WTC11 (cell line): ENCODE measurements at regions not wholly inside any gene's neighbourhood (a gene's known extent, or its start where the extent isn't known, plus 50 kb on each side); places are given as distances from the start of the nearest gene placed in this dataset.

Source experiments
- ATAC-seq: fragments of 200-7000 bp; cut with Tn5 transposase; 2 replicates; pipeline ENCODE4 v1.10.0; 2021; ENCODE audit warnings: mild to moderate bottlenecking, moderate library complexity
- CTCF ChIA-PET: fragments of 300-600 bp; sonication (Branson Sonifier 250); formaldehyde crosslinking; loops from one replicate; lab custom pipeline; 2021; ENCODE audit warnings: antibody characterized with exemption; lab: Charles Lee
- POLR2A ChIA-PET: fragments of 350-600 bp; sonication (Branson Sonifier 250); formaldehyde crosslinking; loops from one replicate; lab custom pipeline; 2021; ENCODE audit warnings: antibody characterized with exemption; lab: Charles Lee
- DNase-seq: peaks from one replicate; pipeline ENCODE4 v3.0.0; 2021; ENCODE audit warnings: low spot score
- H3K27ac Mint-ChIP-seq: 2 replicates; pipeline ENCODE4 v1.8.0; 2021; ENCODE audit warnings: mixed read lengths
- H3K27me3 Mint-ChIP-seq: 2 replicates; pipeline ENCODE4 v1.8.0; 2021; ENCODE audit warnings: low read depth, mild to moderate bottlenecking, moderate library complexity, mixed read lengths
- H3K36me3 Mint-ChIP-seq: 2 replicates; pipeline ENCODE4 v1.8.0; 2021; ENCODE audit warnings: mixed read lengths
- H3K4me1 Mint-ChIP-seq: 2 replicates; pipeline ENCODE4 v1.8.0; 2022; ENCODE audit warnings: mixed read lengths
- H3K4me3 Mint-ChIP-seq: 2 replicates; pipeline ENCODE4 v1.8.0; 2021; ENCODE audit warnings: mild to moderate bottlenecking, moderate library complexity, mixed read lengths
- H3K9me3 Mint-ChIP-seq: 2 replicates; pipeline ENCODE4 v1.8.0; 2021; ENCODE audit warnings: mixed read lengths
- CBFB ChIP-seq: sonication (generic); formaldehyde crosslinking; IDR thresholded peaks from 2 replicates; pipeline ENCODE4 v1.8.1; 2022; ENCODE audit warnings: mild to moderate bottlenecking, low read depth, missing genetic modification reagents
- CDX4 ChIP-seq: fragments of 250-450 bp; sonication (Bioruptor Pico); IDR thresholded peaks from 2 replicates; pipeline ENCODE4 v1.9.0; 2021; ENCODE audit warnings: moderate library complexity, mild to moderate bottlenecking, inconsistent platforms, borderline replicate concordance
- FOXK1 ChIP-seq: sonication (generic); formaldehyde crosslinking; IDR thresholded peaks from 2 replicates; pipeline ENCODE4 v1.8.0; 2022; ENCODE audit warnings: mild to moderate bottlenecking, moderate library complexity, missing genetic modification reagents
- FOXP4 ChIP-seq: sonication (generic); formaldehyde crosslinking; IDR thresholded peaks from 2 replicates; pipeline ENCODE4 v1.8.0; 2022; ENCODE audit warnings: mild to moderate bottlenecking, missing genetic modification reagents
- GRHL2 ChIP-seq: fragments of 250-450 bp; sonication (Bioruptor Pico); IDR thresholded peaks from 2 replicates; pipeline ENCODE4 v1.8.0; 2022; ENCODE audit warnings: mild to moderate bottlenecking, moderate library complexity; ENCODE audit not compliant: insufficient replicate concordance, severe bottlenecking
- IRF2 ChIP-seq: sonication (generic); formaldehyde crosslinking; IDR thresholded peaks from 2 replicates; pipeline ENCODE4 v1.8.0; 2022; ENCODE audit warnings: low read depth, missing genetic modification reagents, borderline replicate concordance
- NFE2L1 ChIP-seq: sonication (generic); formaldehyde crosslinking; IDR thresholded peaks from 2 replicates; pipeline ENCODE4 v1.8.1; 2023; ENCODE audit warnings: missing genetic modification reagents
- NR2C2 ChIP-seq: sonication (generic); formaldehyde crosslinking; IDR thresholded peaks from 2 replicates; pipeline ENCODE4 v1.8.0; 2022; ENCODE audit warnings: mild to moderate bottlenecking, missing genetic modification reagents
- SMAD4 ChIP-seq: sonication (generic); formaldehyde crosslinking; IDR thresholded peaks from 2 replicates; pipeline ENCODE4 v1.8.0; 2022; ENCODE audit warnings: mild to moderate bottlenecking, missing genetic modification reagents
- TCF7 ChIP-seq: sonication (generic); formaldehyde crosslinking; IDR thresholded peaks from 2 replicates; pipeline ENCODE4 v1.8.0; 2022; ENCODE audit warnings: mild to moderate bottlenecking, low read depth, missing genetic modification reagents, moderate library complexity
- TEAD4 ChIP-seq: sonication (generic); formaldehyde crosslinking; IDR thresholded peaks from 2 replicates; pipeline ENCODE4 v1.8.0; 2022; ENCODE audit warnings: mild to moderate bottlenecking, missing genetic modification reagents
- ZBTB21 ChIP-seq: sonication (generic); formaldehyde crosslinking; IDR thresholded peaks from 2 replicates; pipeline ENCODE4 v1.8.1; 2023; ENCODE audit warnings: mild to moderate bottlenecking, missing genetic modification reagents, borderline replicate concordance
- TF ChIP-seq, protein P1 (sequence below): fragments of 200-600 bp; IDR thresholded peaks from 2 replicates; pipeline ENCODE4 v1.8.0; 2022; ENCODE audit warnings: antibody characterized with exemption
- TF ChIP-seq, protein P2 (sequence below): sonication (generic); formaldehyde crosslinking; IDR thresholded peaks from 2 replicates; pipeline ENCODE4 v1.8.0; 2022; ENCODE audit warnings: missing genetic modification reagents
- TF ChIP-seq, protein P3 (sequence below): sonication (generic); formaldehyde crosslinking; IDR thresholded peaks from 2 replicates; pipeline ENCODE4 v1.8.0; 2022; ENCODE audit warnings: mild to moderate bottlenecking, missing genetic modification reagents
- TF ChIP-seq, protein P4 (sequence below): sonication (generic); formaldehyde crosslinking; IDR thresholded peaks from 2 replicates; pipeline ENCODE4 v1.8.1; 2022; ENCODE audit warnings: missing genetic modification reagents, borderline replicate concordance
- TF ChIP-seq, protein P5 (sequence below): sonication (generic); formaldehyde crosslinking; IDR thresholded peaks from 2 replicates; pipeline ENCODE4 v1.8.1; 2023; ENCODE audit warnings: mild to moderate bottlenecking, missing genetic modification reagents

DNA sequence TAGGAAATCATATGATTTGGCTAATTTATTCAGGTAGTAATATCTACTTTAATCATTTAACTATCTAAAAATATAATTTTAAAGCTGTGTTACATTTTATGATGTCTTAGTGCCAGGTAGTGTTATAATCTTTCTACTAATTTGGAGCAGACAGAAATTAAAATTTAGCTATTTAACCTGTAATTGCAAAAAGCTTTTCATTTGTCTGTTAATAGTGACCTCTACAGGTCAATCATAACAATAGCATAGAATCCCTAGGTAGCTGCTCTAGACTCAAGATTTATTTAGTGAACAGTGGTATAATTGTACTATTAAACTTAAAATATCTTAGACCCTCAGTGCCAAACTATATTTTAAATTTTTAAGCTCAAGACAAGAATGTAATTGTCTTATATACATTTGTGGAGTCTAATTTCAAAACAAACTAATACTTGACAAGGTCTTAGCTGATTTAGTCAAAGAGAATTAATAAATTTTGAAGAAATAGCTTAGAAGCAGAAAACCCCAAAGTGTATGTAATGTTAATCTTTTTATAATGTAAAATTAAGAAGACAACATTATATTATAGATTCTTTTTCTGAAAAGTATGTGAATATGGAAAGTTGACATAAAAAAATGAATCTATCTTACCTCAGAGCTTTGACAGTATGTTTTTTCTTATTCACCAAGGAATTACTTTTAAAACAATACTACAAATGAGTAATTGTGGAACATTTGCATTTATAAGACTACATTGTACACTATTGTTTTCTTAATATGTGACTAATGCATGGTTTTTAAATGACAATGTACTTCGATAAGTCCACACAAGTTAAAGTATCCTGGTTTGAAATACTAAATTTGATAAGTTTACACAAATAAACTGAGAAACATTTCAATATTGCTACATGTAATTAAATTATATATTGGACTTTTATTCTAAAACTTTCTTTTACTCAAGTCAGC, 64.1 kb upstream of the RNPC3 start:
- CTCF ChIA-PET = interaction anchor here (0.6 to 1.5 kb wide), 32 partner anchors 10 to 1808 kb away, joined by 3 to 106 read pairs (median 4); partner anchors contain the start of genes COL11A1 and RNPC3
- DNase-seq (no peak), ATAC-seq (no peak)
- peaks cover 11% of the 10 kb centered on the region for H3K4me1 Mint-ChIP-seq
- no peaks in the 10 kb centered on the region for H3K27me3 Mint-ChIP-seq
- no peak overlapping the region for H3K4me3 Mint-ChIP-seq
- no peak for TF ChIP-seq CBFB (CRISPR knock-in tag)
- TF ChIP-seq, protein P1, sequence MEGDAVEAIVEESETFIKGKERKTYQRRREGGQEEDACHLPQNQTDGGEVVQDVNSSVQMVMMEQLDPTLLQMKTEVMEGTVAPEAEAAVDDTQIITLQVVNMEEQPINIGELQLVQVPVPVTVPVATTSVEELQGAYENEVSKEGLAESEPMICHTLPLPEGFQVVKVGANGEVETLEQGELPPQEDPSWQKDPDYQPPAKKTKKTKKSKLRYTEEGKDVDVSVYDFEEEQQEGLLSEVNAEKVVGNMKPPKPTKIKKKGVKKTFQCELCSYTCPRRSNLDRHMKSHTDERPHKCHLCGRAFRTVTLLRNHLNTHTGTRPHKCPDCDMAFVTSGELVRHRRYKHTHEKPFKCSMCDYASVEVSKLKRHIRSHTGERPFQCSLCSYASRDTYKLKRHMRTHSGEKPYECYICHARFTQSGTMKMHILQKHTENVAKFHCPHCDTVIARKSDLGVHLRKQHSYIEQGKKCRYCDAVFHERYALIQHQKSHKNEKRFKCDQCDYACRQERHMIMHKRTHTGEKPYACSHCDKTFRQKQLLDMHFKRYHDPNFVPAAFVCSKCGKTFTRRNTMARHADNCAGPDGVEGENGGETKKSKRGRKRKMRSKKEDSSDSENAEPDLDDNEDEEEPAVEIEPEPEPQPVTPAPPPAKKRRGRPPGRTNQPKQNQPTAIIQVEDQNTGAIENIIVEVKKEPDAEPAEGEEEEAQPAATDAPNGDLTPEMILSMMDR = no peak; the same call in 1 of the 2 replicates
- POLR2A ChIA-PET = no interaction called here
- H3K36me3 Mint-ChIP-seq = no peaks in the 10 kb centered on the region
- no peaks in the 10 kb centered on the region for H3K9me3 Mint-ChIP-seq
- no peak overlapping the region for H3K27ac Mint-ChIP-seq

DNA sequence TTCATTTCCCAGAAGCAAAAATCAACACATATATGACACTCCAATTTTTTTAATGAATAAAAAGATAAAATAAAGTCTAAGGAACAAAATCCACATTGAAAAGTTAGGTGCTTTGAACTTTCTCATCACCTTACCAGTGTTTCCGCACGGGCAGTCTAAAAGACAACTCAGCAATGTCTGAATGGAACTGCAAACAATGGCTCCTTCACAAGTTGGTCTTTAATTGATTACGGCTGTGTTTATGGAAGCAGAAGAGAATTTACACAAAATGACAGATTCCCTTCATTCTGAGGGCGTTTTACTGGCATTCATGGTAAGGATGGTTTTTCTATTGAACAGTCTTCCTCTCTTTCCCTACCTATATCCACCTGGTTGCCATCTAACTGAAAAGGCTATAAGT, 65.0 kb upstream of the RNPC3 start:
- Mint-ChIP-seq H3K4me1 (peaks cover 11% of the 10 kb centered on the region), H3K4me3 (no peak overlapping the region), H3K27me3 (no peaks in the 10 kb centered on the region), H3K9me3 (no peaks in the 10 kb centered on the region), H3K27ac (no peak overlapping the region), H3K36me3 (no peaks in the 10 kb centered on the region)
- TF ChIP-seq NR2C2 (CRISPR knock-in tag) = no peak
- TF ChIP-seq NFE2L1 (CRISPR knock-in tag) = no peak
- no peak for TF ChIP-seq IRF2 (CRISPR knock-in tag)
- no peak for TF ChIP-seq GRHL2 (CRISPR knock-in tag)
- TF ChIP-seq TCF7 (CRISPR knock-in tag) = no peak
- no peak for TF ChIP-seq TEAD4 (CRISPR knock-in tag)
- TF ChIP-seq ZBTB21 (CRISPR knock-in tag) = no peak
- ChIA-PET POLR2A (no interaction called here), CTCF (interaction anchor here (0.6 to 1.5 kb wide), 23 partner anchors 9 to 1807 kb away, joined by 3 to 106 read pairs (median 5); partner anchors contain the start of genes COL11A1 and RNPC3)
- DNase-seq (no peak), ATAC-seq (no peak)

GRCh38 chr1:103459346-103459745, 66.2 kb upstream of the RNPC3 start:
- ChIA-PET CTCF (no interaction called here), POLR2A (no interaction called here)
- ATAC-seq (no peak), DNase-seq (no peak)
- H3K4me1 Mint-ChIP-seq = peaks cover 11% of the 10 kb centered on the region
- no peaks in the 10 kb centered on the region for H3K36me3 Mint-ChIP-seq
- no peak overlapping the region for H3K4me3 Mint-ChIP-seq
- no peaks in the 10 kb centered on the region for H3K27me3 Mint-ChIP-seq
- no peak overlapping the region for H3K27ac Mint-ChIP-seq
- H3K9me3 Mint-ChIP-seq = no peaks in the 10 kb centered on the region
- TF ChIP-seq, protein P2, sequence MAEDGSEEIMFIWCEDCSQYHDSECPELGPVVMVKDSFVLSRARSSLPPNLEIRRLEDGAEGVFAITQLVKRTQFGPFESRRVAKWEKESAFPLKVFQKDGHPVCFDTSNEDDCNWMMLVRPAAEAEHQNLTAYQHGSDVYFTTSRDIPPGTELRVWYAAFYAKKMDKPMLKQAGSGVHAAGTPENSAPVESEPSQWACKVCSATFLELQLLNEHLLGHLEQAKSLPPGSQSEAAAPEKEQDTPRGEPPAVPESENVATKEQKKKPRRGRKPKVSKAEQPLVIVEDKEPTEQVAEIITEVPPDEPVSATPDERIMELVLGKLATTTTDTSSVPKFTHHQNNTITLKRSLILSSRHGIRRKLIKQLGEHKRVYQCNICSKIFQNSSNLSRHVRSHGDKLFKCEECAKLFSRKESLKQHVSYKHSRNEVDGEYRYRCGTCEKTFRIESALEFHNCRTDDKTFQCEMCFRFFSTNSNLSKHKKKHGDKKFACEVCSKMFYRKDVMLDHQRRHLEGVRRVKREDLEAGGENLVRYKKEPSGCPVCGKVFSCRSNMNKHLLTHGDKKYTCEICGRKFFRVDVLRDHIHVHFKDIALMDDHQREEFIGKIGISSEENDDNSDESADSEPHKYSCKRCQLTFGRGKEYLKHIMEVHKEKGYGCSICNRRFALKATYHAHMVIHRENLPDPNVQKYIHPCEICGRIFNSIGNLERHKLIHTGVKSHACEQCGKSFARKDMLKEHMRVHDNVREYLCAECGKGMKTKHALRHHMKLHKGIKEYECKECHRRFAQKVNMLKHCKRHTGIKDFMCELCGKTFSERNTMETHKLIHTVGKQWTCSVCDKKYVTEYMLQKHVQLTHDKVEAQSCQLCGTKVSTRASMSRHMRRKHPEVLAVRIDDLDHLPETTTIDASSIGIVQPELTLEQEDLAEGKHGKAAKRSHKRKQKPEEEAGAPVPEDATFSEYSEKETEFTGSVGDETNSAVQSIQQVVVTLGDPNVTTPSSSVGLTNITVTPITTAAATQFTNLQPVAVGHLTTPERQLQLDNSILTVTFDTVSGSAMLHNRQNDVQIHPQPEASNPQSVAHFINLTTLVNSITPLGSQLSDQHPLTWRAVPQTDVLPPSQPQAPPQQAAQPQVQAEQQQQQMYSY (CRISPR knock-in tag) = no peak
- TF ChIP-seq, protein P3, sequence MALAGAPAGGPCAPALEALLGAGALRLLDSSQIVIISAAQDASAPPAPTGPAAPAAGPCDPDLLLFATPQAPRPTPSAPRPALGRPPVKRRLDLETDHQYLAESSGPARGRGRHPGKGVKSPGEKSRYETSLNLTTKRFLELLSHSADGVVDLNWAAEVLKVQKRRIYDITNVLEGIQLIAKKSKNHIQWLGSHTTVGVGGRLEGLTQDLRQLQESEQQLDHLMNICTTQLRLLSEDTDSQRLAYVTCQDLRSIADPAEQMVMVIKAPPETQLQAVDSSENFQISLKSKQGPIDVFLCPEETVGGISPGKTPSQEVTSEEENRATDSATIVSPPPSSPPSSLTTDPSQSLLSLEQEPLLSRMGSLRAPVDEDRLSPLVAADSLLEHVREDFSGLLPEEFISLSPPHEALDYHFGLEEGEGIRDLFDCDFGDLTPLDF (CRISPR knock-in tag) = no peak
- no peak for TF ChIP-seq CDX4 (CRISPR knock-in tag)
- TF ChIP-seq, protein P4, sequence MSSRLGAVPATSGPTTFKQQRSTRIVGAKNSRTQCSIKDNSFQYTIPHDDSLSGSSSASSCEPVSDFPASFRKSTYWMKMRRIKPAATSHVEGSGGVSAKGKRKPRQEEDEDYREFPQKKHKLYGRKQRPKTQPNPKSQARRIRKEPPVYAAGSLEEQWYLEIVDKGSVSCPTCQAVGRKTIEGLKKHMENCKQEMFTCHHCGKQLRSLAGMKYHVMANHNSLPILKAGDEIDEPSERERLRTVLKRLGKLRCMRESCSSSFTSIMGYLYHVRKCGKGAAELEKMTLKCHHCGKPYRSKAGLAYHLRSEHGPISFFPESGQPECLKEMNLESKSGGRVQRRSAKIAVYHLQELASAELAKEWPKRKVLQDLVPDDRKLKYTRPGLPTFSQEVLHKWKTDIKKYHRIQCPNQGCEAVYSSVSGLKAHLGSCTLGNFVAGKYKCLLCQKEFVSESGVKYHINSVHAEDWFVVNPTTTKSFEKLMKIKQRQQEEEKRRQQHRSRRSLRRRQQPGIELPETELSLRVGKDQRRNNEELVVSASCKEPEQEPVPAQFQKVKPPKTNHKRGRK (CRISPR knock-in tag) = no peak
- TF ChIP-seq FOXP4 (CRISPR knock-in tag) = no peak
- no peak for TF ChIP-seq SMAD4 (CRISPR knock-in tag)
- TF ChIP-seq FOXK1 (CRISPR knock-in tag) = no peak
- TF ChIP-seq, protein P5, sequence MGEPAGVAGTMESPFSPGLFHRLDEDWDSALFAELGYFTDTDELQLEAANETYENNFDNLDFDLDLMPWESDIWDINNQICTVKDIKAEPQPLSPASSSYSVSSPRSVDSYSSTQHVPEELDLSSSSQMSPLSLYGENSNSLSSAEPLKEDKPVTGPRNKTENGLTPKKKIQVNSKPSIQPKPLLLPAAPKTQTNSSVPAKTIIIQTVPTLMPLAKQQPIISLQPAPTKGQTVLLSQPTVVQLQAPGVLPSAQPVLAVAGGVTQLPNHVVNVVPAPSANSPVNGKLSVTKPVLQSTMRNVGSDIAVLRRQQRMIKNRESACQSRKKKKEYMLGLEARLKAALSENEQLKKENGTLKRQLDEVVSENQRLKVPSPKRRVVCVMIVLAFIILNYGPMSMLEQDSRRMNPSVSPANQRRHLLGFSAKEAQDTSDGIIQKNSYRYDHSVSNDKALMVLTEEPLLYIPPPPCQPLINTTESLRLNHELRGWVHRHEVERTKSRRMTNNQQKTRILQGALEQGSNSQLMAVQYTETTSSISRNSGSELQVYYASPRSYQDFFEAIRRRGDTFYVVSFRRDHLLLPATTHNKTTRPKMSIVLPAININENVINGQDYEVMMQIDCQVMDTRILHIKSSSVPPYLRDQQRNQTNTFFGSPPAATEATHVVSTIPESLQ = no peak
